H1 (cell line): ENCODE measurements at regions not wholly inside any gene's neighbourhood (a gene's known extent, or its start where the extent isn't known, plus 50 kb on each side); places are given as distances from the start of the nearest gene placed in this dataset.

Source experiments
- CHD1 ChIP-seq: IDR thresholded peaks from 2 replicates; pipeline ENCODE4 v1.6.1; 2012; ENCODE audit warnings: low read depth, low read length, improper control_type of control experiment
- CHD2 ChIP-seq: IDR thresholded peaks from 2 replicates; pipeline ENCODE4 v1.6.1; 2012; ENCODE audit warnings: low read length, improper control_type of control experiment
- KDM4A ChIP-seq: IDR thresholded peaks from one replicate; pipeline ENCODE4 v1.7.1; 2012; ENCODE audit warnings: low read depth, mild to moderate bottlenecking, moderate library complexity, low read length, inconsistent platforms; ENCODE audit not compliant: severe bottlenecking
- SIRT6 ChIP-seq: IDR thresholded peaks from one replicate; pipeline ENCODE4 v1.7.1; 2012; ENCODE audit warnings: low read length, inconsistent platforms

GRCh38 chr16:80226499-80226898, 314.3 kb upstream of the DYNLRB2 start (continued):
- TF ChIP-seq KDM4A: no peak
- TF ChIP-seq SIRT6: no peak
- no peak for TF ChIP-seq CHD1
- TF ChIP-seq CHD2: no peak
- TF ChIP-seq, all 59 proteins: peak for 0
